GM10266 (cell line): ENCODE measurements at regions not wholly inside any gene's neighbourhood (a gene's known extent, or its start where the extent isn't known, plus 50 kb on each side); places are given as distances from the start of the nearest gene placed in this dataset.

ENCODE experiments used
- DNase-seq: peaks from one replicate; pipeline ENCODE4 v3.0.0; 2012; ENCODE audit errors: extremely low spot score
- CTCF ChIP-seq: IDR thresholded peaks from 2 replicates; pipeline ENCODE4 v1.5.1; 2012; ENCODE audit warnings: mild to moderate bottlenecking, low read depth; ENCODE audit not compliant: control insufficient read depth, insufficient read depth; ENCODE audit errors: missing control alignments

GRCh38 chr2:57862727-57863126 is 183.9 kb upstream of the VRK2 start:
- no peak for TF ChIP-seq CTCF
- DNase-seq: no peak

GRCh38 chr2:57864926-57865325 is 181.7 kb upstream of the VRK2 start:
- TF ChIP-seq CTCF: no peak

GRCh38 chr2:57867730-57868129 is 178.9 kb upstream of the VRK2 start:
- DNase-seq: no peak
- no peak for TF ChIP-seq CTCF

More at GRCh38 chr2:57864926-57865325, 181.7 kb upstream of the VRK2 start:
- no peak for DNase-seq

GRCh38 chr2:57868619-57869139 is 177.9 kb upstream of the VRK2 start:
- no peak for TF ChIP-seq CTCF
- DNase-seq: no peak

- DNase-seq: no peak
- TF ChIP-seq CTCF: no peak
Measured at GRCh38 chr2:57869758-57870344, 176.8 kb upstream of the VRK2 start.

- no peak for DNase-seq
- TF ChIP-seq CTCF: no peak
Measured at GRCh38 chr2:57876313-57876712, 170.3 kb upstream of the VRK2 start.

- no peak for TF ChIP-seq CTCF
- DNase-seq: no peak
Measured at GRCh38 chr2:57877811-57878170, 168.8 kb upstream of the VRK2 start.
